DOHH2 (cell line): ENCODE measurements at regions not wholly inside any gene's neighbourhood (a gene's known extent, or its start where the extent isn't known, plus 50 kb on each side); places are given as distances from the start of the nearest gene placed in this dataset.

Experiments used
- CTCF ChIP-seq: fragments of 200-600 bp; sonication (generic); IDR thresholded peaks from one replicate; pipeline ENCODE4 v1.5.1; 2014; ENCODE audit warnings: antibody characterized with exemption, mild to moderate bottlenecking, low read depth, low read length; ENCODE audit not compliant: poor library complexity, severe bottlenecking
- EZH2phosphoT487 ChIP-seq: fragments of 200-600 bp; sonication (generic); IDR thresholded peaks from 2 replicates; pipeline ENCODE4 v1.6.1; 2017; ENCODE audit warnings: borderline replicate concordance, mild to moderate bottlenecking, antibody characterized with exemption, low read length, moderate library complexity, mixed read lengths

GRCh38 chrX:139191746-139192385 is 338.7 kb upstream of the F9 start:
- TF ChIP-seq CTCF (no peak), EZH2phosphoT487 (no peak)
